CD14-positive monocyte (primary cell): ENCODE measurements at regions not wholly inside any gene's neighbourhood (a gene's known extent, or its start where the extent isn't known, plus 50 kb on each side); places are given as distances from the start of the nearest gene placed in this dataset.

ENCODE experiments used
- DNase-seq, 3 donors: peaks; one replicate each; pipeline ENCODE4 v3.0.0-alpha.2; 2011 to 2022
- H2AFZ ChIP-seq: 2 replicates; pipeline ENCODE4 v1.6.0; 2012; ENCODE audit warnings: mild to moderate bottlenecking, low read depth, low read length, inconsistent platforms; ENCODE audit not compliant: insufficient read depth, poor library complexity, severe bottlenecking
- H3K27ac ChIP-seq, 2 donors: 1 replicate in 1 of 2; 2 replicates in 1 of 2; pipeline ENCODE4 v1.5.1; 2012 to 2013; ENCODE audit warnings: low read length in 2 of 2, control low read depth in 1 of 2, inconsistent platforms in 1 of 2, low read depth in 1 of 2, mild to moderate bottlenecking in 1 of 2
- H3K27me3 ChIP-seq, 2 donors: one replicate each; pipeline versions ENCODE4 v1.6.0 to v1.6.1; 2011 to 2013; ENCODE audit warnings: low read length in 2 of 2; ENCODE audit not compliant: control insufficient read depth in 2 of 2, insufficient read depth in 2 of 2
- H3K36me3 ChIP-seq, 2 donors: replicated peaks in 1 of 2; 1 replicate in 1 of 2; 2 replicates in 1 of 2; pipeline versions ENCODE4 v1.5.1 to v1.6.1; 2012 to 2013; ENCODE audit warnings: low read length in 2 of 2, control low read depth in 1 of 2, inconsistent platforms in 1 of 2, mild to moderate bottlenecking in 1 of 2; ENCODE audit not compliant: insufficient read depth in 2 of 2, control insufficient read depth in 1 of 2
- H3K4me1 ChIP-seq, 2 donors: 1 replicate in 1 of 2; 2 replicates in 1 of 2; pipeline versions ENCODE4 v1.5.1 to v1.6.1; 2012 to 2013; ENCODE audit warnings: low read length in 2 of 2, control low read depth in 1 of 2, inconsistent platforms in 1 of 2, mild to moderate bottlenecking in 1 of 2, moderate library complexity in 1 of 2; ENCODE audit not compliant: insufficient read depth in 2 of 2, control insufficient read depth in 1 of 2
- H3K4me2 ChIP-seq: replicated peaks from 2 replicates; pipeline ENCODE3; 2012; ENCODE audit warnings: low read length, moderate library complexity, mild to moderate bottlenecking; ENCODE audit not compliant: poor library complexity, severe bottlenecking; ENCODE audit errors: extremely low read depth
- H3K4me3 ChIP-seq, 3 experiments: fragments of 200-600 bp in 1 of 3; sonication (generic) in 1 of 3; replicated peaks in 1 of 3; 1 replicate in 2 of 3; 2 replicates in 1 of 3; pipeline ENCODE4 v1.5.1; 2011 to 2013; ENCODE audit warnings: low read length in 3 of 3, mild to moderate bottlenecking in 3 of 3, control low read depth in 2 of 3, low read depth in 2 of 3, inconsistent platforms in 1 of 3, moderate library complexity in 1 of 3
- H3K79me2 ChIP-seq: 2 replicates; pipeline ENCODE4 v1.6.0; 2012; ENCODE audit warnings: mild to moderate bottlenecking, control low read depth, inconsistent platforms, low read length, moderate library complexity; ENCODE audit not compliant: insufficient read depth
- H3K9ac ChIP-seq: 2 replicates; pipeline ENCODE4 v1.6.0; 2017; ENCODE audit warnings: low read length, mild to moderate bottlenecking; ENCODE audit not compliant: insufficient read depth, poor library complexity, severe bottlenecking
- H3K9me3 ChIP-seq, 2 donors: replicated peaks in 1 of 2; 1 replicate in 1 of 2; 2 replicates in 1 of 2; pipeline versions ENCODE4 v1.5.1 to v1.6.1; 2012 to 2013; ENCODE audit warnings: low read length in 2 of 2, control low read depth in 1 of 2; ENCODE audit not compliant: control insufficient read depth in 1 of 2, insufficient read depth in 1 of 2
- H4K20me1 ChIP-seq: 2 replicates; pipeline ENCODE4 v1.6.0; 2012; ENCODE audit warnings: mild to moderate bottlenecking, low read length, control low read depth, moderate library complexity; ENCODE audit not compliant: insufficient read depth
- H3K27ac Mint-ChIP-seq, 7 donors: one replicate each; pipeline ENCODE4 v1.8.0; 2020; ENCODE audit warnings: mild to moderate bottlenecking in 7 of 7, mixed read lengths in 7 of 7, moderate library complexity in 6 of 7, inconsistent platforms in 2 of 7
- H3K27me3 Mint-ChIP-seq, 3 donors: one replicate each; pipeline ENCODE4 v1.8.0; 2021 to 2022; ENCODE audit warnings: low read depth in 3 of 3, mild to moderate bottlenecking in 3 of 3, mixed read lengths in 3 of 3, moderate library complexity in 3 of 3, inconsistent platforms in 1 of 3
- H3K36me3 Mint-ChIP-seq, 2 donors: one replicate each; pipeline ENCODE4 v1.8.0; 2020; ENCODE audit warnings: mixed read lengths in 2 of 2, inconsistent platforms in 1 of 2, mild to moderate bottlenecking in 1 of 2
- H3K4me1 Mint-ChIP-seq: one replicate; pipeline ENCODE4 v1.8.0; 2020; ENCODE audit warnings: mild to moderate bottlenecking, mixed read lengths
- H3K4me3 Mint-ChIP-seq, 2 donors: one replicate each; pipeline ENCODE4 v1.8.0; 2020; ENCODE audit warnings: mild to moderate bottlenecking in 2 of 2, mixed read lengths in 2 of 2, moderate library complexity in 1 of 2
- H3K9me3 Mint-ChIP-seq, 7 donors: one replicate each; pipeline ENCODE4 v1.8.0; 2020 to 2022; ENCODE audit warnings: mixed read lengths in 7 of 7, mild to moderate bottlenecking in 6 of 7, moderate library complexity in 6 of 7, inconsistent platforms in 2 of 7
- WGBS: methylation state at CpG from one replicate; pipeline ENCODE4 v1.1.5; 2013; ENCODE audit warnings: missing lambda C conversion rate; ENCODE audit not compliant: insufficient coverage; 5-methylcytosine and 5-hydroxymethylcytosine counted together
- intact Hi-C, 2 donors: fragments of 100-400 bp; cut with micrococcal nuclease; formaldehyde crosslinking; loops; one replicate each; pipeline versions ENCODE4 v1.15.0 to v1.15.1; 2023
- TF ChIP-seq, protein P1 (sequence below): fragments of 200-600 bp; IDR thresholded peaks from one replicate; pipeline ENCODE4 v1.8.0; 2022; ENCODE audit warnings: antibody characterized with exemption, mild to moderate bottlenecking

DNA sequence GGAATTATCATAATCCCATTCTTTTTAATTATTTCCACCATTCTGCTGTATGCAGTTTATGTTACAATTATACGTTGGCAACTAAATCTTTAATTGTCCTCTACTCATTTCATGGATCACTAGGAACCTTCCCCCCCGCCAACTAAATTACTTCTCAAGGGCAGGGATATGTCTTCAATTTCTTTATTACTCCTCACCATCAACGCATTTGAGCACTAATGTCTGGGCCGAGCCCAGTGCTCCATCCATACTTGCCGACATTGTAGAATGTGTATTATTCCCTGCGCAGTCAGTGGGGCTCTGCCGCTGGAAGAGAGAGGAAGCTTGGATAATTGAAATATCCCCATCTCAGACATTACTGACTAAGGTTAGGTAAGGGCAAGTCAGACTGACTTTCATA lies 236.4 kb upstream of the AJAP1 start:
- no peak overlapping the region for H3K27ac Mint-ChIP-seq
- H3K27me3 Mint-ChIP-seq = peaks cover 0 to 2% (median 2%) of the 10 kb centered on the region in 3 donors
- Histone ChIP-seq H3K4me2 (no peak overlapping the region), H3K79me2 (no peaks in the 10 kb centered on the region), H3K9ac (no peak overlapping the region), H3K27ac (no peak overlapping the region), H3K9me3 (peaks cover 10 to 23% of the 10 kb centered on the region in 2 donors), H3K36me3 (no peaks in the 10 kb centered on the region), H3K4me1 (no peaks in the 10 kb centered on the region), H3K27me3 (no peaks in the 10 kb centered on the region), H3K4me3 (no peak overlapping the region), H4K20me1 (no peaks in the 10 kb centered on the region), H2AFZ (no peak overlapping the region)
- TF ChIP-seq, protein P1, sequence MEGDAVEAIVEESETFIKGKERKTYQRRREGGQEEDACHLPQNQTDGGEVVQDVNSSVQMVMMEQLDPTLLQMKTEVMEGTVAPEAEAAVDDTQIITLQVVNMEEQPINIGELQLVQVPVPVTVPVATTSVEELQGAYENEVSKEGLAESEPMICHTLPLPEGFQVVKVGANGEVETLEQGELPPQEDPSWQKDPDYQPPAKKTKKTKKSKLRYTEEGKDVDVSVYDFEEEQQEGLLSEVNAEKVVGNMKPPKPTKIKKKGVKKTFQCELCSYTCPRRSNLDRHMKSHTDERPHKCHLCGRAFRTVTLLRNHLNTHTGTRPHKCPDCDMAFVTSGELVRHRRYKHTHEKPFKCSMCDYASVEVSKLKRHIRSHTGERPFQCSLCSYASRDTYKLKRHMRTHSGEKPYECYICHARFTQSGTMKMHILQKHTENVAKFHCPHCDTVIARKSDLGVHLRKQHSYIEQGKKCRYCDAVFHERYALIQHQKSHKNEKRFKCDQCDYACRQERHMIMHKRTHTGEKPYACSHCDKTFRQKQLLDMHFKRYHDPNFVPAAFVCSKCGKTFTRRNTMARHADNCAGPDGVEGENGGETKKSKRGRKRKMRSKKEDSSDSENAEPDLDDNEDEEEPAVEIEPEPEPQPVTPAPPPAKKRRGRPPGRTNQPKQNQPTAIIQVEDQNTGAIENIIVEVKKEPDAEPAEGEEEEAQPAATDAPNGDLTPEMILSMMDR = no peak
- H3K4me3 Mint-ChIP-seq = no peak overlapping the region
- peaks cover 8 to 41% (median 15%) of the 10 kb centered on the region in 7 donors for H3K9me3 Mint-ChIP-seq
- no peaks in the 10 kb centered on the region for H3K36me3 Mint-ChIP-seq
- DNase-seq = no peak
- intact Hi-C loops = no loop called here
- WGBS = no CpG with 5 or more reads among the region's 7 CpGs
- H3K4me1 Mint-ChIP-seq = no peaks in the 10 kb centered on the region

GRCh38 chr1:4421986-4422385 lies 232.4 kb upstream of the AJAP1 start:
- Histone ChIP-seq H3K9me3 (peaks cover 37 to 41% of the 10 kb centered on the region in 2 donors), H3K79me2 (no peaks in the 10 kb centered on the region), H4K20me1 (no peaks in the 10 kb centered on the region), H3K9ac (no peak overlapping the region), H3K36me3 (no peaks in the 10 kb centered on the region), H3K4me1 (no peaks in the 10 kb centered on the region), H3K4me3 (no peak overlapping the region), H3K27ac (no peak overlapping the region), H3K4me2 (no peak overlapping the region), H3K27me3 (no peaks in the 10 kb centered on the region), H2AFZ (no peak overlapping the region)
- H3K4me3 Mint-ChIP-seq = no peak overlapping the region
- TF ChIP-seq, protein P1 = no peak
- H3K9me3 Mint-ChIP-seq = peaks cover 17 to 46% (median 24%) of the 10 kb centered on the region in 7 donors
- H3K4me1 Mint-ChIP-seq = no peaks in the 10 kb centered on the region
- WGBS = no CpG with 5 or more reads among the region's 5 CpGs
- peaks cover 0 to 3% (median 2%) of the 10 kb centered on the region in 3 donors for H3K27me3 Mint-ChIP-seq
- DNase-seq = no peak
- intact Hi-C loops = no loop called here
- H3K36me3 Mint-ChIP-seq = no peaks in the 10 kb centered on the region
- H3K27ac Mint-ChIP-seq = no peak overlapping the region
